Duodenal mucosa (tissue), 2 donors: ENCODE measurements at regions not wholly inside any gene's neighbourhood (a gene's known extent, or its start where the extent isn't known, plus 50 kb on each side); places are given as distances from the start of the nearest gene placed in this dataset.

Source experiments
- H3K27ac ChIP-seq: one replicate; pipeline ENCODE4 v1.7.0; 2013; ENCODE audit warnings: low read depth, low read length
- H3K27me3 ChIP-seq, 2 donors: one replicate each; pipeline ENCODE4 v1.7.0; 2013; ENCODE audit warnings: low read length in 2 of 2, control low read depth in 1 of 2; ENCODE audit not compliant: insufficient read depth in 2 of 2, control insufficient read depth in 1 of 2
- H3K36me3 ChIP-seq, 2 donors: one replicate each; pipeline ENCODE4 v1.7.0; 2013; ENCODE audit warnings: low read length in 2 of 2, control low read depth in 1 of 2; ENCODE audit not compliant: insufficient read depth in 2 of 2, control insufficient read depth in 1 of 2
- H3K4me1 ChIP-seq, 2 donors: one replicate each; pipeline ENCODE4 v1.7.0; 2013; ENCODE audit warnings: low read length in 2 of 2, control low read depth in 1 of 2; ENCODE audit not compliant: insufficient read depth in 2 of 2, control insufficient read depth in 1 of 2
- H3K4me3 ChIP-seq, 2 donors: one replicate each; pipeline ENCODE4 v1.7.0; 2013; ENCODE audit warnings: low read length in 2 of 2, low read depth in 1 of 2
- H3K9ac ChIP-seq, 2 donors: one replicate each; pipeline ENCODE4 v1.7.0; 2013; ENCODE audit warnings: low read length in 2 of 2, low read depth in 1 of 2
- H3K9me3 ChIP-seq, 2 donors: one replicate each; pipeline ENCODE4 v1.7.0; 2013; ENCODE audit warnings: low read length in 2 of 2, control low read depth in 1 of 2; ENCODE audit not compliant: control insufficient read depth in 1 of 2

- Histone ChIP-seq H3K9ac (no peak overlapping the region), H3K27ac (no peak overlapping the region), H3K27me3 (no peaks in the 10 kb centered on the region), H3K4me3 (no peak overlapping the region), H3K36me3 (no peaks in the 10 kb centered on the region), H3K9me3 (no peaks in the 10 kb centered on the region), H3K4me1 (no peaks in the 10 kb centered on the region)
Measured at GRCh38 chr12:24759155-24759554, 189.7 kb downstream of the BCAT1 start.

GRCh38 chr12:24756479-24757024 lies 192.3 kb downstream of the BCAT1 start:
- Histone ChIP-seq H3K4me1 (no peaks in the 10 kb centered on the region), H3K36me3 (no peaks in the 10 kb centered on the region), H3K27ac (no peak overlapping the region), H3K9ac (no peak overlapping the region), H3K9me3 (no peaks in the 10 kb centered on the region), H3K27me3 (no peaks in the 10 kb centered on the region), H3K4me3 (no peak overlapping the region)

DNA sequence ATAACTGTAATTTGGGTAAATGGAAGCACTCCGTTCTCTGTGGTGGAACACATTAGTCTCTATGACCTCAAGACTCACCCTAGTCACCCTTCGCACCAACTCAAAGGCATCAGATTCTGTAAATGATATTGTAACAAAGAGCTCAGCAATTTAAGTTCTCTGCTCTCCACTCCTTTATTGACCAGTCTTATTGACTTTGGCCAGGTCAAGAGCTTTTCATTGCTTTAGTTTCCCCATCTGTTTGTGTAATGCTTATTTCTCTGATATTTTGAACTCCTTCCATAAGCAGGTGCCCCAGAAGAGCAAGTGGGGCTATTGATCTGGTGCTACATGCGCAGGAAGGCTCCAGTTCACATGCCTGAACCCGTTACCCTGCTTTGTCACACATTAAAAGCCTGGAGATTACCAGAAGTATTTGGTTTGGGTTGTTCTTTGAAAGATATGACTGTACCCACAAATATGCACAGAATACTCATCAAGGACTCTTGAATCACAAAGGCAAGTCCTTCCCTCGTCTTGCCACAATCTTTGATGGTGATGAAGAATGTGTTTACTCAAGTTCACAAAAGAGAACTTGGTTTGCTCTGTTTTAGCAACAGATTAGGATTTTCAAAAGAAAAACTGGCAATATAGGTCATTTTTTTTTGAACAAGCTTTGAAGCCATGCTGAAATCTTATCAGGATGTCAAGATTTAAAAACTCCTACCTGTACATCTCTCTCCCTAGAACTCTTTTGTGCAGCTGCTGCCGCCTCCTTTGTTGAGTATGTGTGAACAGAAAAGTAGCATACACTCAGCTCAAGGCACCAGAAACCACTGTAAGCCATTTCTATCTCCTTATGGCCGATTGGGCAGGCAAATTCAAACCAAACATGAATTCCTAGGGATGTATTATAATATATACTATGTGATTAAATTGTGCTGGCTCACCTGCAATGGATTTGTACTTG lies 193.9 kb downstream of the BCAT1 start:
- Histone ChIP-seq H3K4me3 (no peak overlapping the region), H3K9ac (no peak overlapping the region), H3K9me3 (no peaks in the 10 kb centered on the region), H3K27ac (no peak overlapping the region), H3K27me3 (no peaks in the 10 kb centered on the region), H3K4me1 (no peaks in the 10 kb centered on the region), H3K36me3 (no peaks in the 10 kb centered on the region)

- H3K27ac ChIP-seq = no peak overlapping the region
- no peak overlapping the region for H3K9ac ChIP-seq
- H3K27me3 ChIP-seq = no peaks in the 10 kb centered on the region
- no peaks in the 10 kb centered on the region for H3K4me1 ChIP-seq
- H3K36me3 ChIP-seq = no peaks in the 10 kb centered on the region
- no peaks in the 10 kb centered on the region for H3K9me3 ChIP-seq
- no peak overlapping the region for H3K4me3 ChIP-seq
Measured at GRCh38 chr12:24752763-24753462, 196.0 kb downstream of the BCAT1 start.

- H3K27me3 ChIP-seq = no peaks in the 10 kb centered on the region
- H3K27ac ChIP-seq = no peak overlapping the region
- no peak overlapping the region for H3K4me3 ChIP-seq
- no peak overlapping the region for H3K9ac ChIP-seq
- H3K9me3 ChIP-seq = no peaks in the 10 kb centered on the region
- no peaks in the 10 kb centered on the region for H3K4me1 ChIP-seq
- H3K36me3 ChIP-seq = no peaks in the 10 kb centered on the region
Measured at GRCh38 chr12:24751181-24751580, 197.7 kb downstream of the BCAT1 start.

GRCh38 chr12:24750263-24750662 lies 198.6 kb downstream of the BCAT1 start:
- Histone ChIP-seq H3K27ac (no peak overlapping the region), H3K9me3 (no peaks in the 10 kb centered on the region), H3K9ac (no peak overlapping the region), H3K4me1 (no peaks in the 10 kb centered on the region), H3K4me3 (no peak overlapping the region), H3K27me3 (no peaks in the 10 kb centered on the region), H3K36me3 (no peaks in the 10 kb centered on the region)

GRCh38 chr12:24749171-24749570 lies 199.7 kb downstream of the BCAT1 start:
- no peak overlapping the region for H3K9ac ChIP-seq
- H3K9me3 ChIP-seq = no peaks in the 10 kb centered on the region
- H3K36me3 ChIP-seq = no peaks in the 10 kb centered on the region
- no peaks in the 10 kb centered on the region for H3K4me1 ChIP-seq
- no peaks in the 10 kb centered on the region for H3K27me3 ChIP-seq
- no peak overlapping the region for H3K4me3 ChIP-seq
- no peak overlapping the region for H3K27ac ChIP-seq

DNA sequence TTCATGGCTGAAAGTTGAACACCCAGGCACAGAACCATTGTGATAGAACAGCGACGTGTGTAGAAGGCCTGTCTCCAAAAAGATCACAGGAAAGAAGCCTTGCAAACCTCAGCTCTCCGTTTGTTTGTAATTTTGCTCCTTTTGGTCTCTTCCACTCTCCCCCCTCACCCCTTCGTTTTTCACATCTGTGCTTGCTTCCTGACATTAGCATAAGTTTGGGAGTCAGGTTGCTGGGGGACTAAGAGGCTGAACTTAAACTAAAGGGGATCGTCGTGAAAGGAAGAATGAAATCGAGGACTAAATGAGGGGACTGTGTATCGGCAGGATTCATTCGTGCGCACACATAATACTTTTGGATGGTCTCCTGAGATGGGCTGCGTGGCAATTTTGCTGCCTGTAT lies 200.6 kb downstream of the BCAT1 start:
- Histone ChIP-seq H3K9ac (no peak overlapping the region), H3K36me3 (no peaks in the 10 kb centered on the region), H3K4me3 (no peak overlapping the region), H3K27ac (no peak overlapping the region), H3K4me1 (no peaks in the 10 kb centered on the region), H3K9me3 (no peaks in the 10 kb centered on the region), H3K27me3 (no peaks in the 10 kb centered on the region)

GRCh38 chr12:24746864-24747263 lies 202.0 kb downstream of the BCAT1 start:
- Histone ChIP-seq H3K9me3 (no peaks in the 10 kb centered on the region), H3K27ac (no peak overlapping the region), H3K36me3 (no peaks in the 10 kb centered on the region), H3K27me3 (no peaks in the 10 kb centered on the region), H3K4me1 (no peaks in the 10 kb centered on the region), H3K9ac (no peak overlapping the region), H3K4me3 (no peak overlapping the region)

GRCh38 chr12:24746006-24746671 lies 202.8 kb downstream of the BCAT1 start:
- H3K4me3 ChIP-seq = no peak overlapping the region
- no peaks in the 10 kb centered on the region for H3K9me3 ChIP-seq
- no peaks in the 10 kb centered on the region for H3K27me3 ChIP-seq
- no peaks in the 10 kb centered on the region for H3K4me1 ChIP-seq
- H3K9ac ChIP-seq = no peak overlapping the region
- no peaks in the 10 kb centered on the region for H3K36me3 ChIP-seq
- no peak overlapping the region for H3K27ac ChIP-seq
